CD4-positive, alpha-beta T cell treated with Interleukin-6 for 4 hours (primary cell): ENCODE measurements at regions not wholly inside any gene's neighbourhood (a gene's known extent, or its start where the extent isn't known, plus 50 kb on each side); places are given as distances from the start of the nearest gene placed in this dataset.
"Not testable (repeated sequence)": the region's sequence is repeated elsewhere in the genome, so short reads cannot be mapped to it uniquely, and the experiment has no call there.

Experiments used
- DNase-seq: peaks from one replicate; pipeline ENCODE4 v3.0.0-alpha.2; 2020; ENCODE audit warnings: mixed read lengths

DNA sequence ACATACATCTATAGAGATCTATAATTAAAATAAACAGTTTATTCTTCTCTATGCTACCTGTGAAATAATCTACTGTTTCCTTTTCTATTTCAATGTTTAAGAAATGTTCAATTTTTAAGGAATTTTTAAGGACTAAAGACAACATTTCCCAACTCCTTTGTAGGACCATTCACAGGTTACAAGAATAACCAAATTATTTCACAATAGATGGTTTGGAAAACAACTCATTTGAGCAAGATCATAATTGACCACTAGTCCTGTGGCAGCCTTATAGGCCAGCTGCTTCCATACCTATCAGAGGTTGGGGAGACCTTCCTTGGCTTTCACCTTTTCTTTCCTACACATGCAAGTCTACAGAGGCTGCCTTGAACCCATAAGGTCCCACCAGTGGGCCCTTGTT lies 193.7 kb downstream of the TTC39B start:
- DNase-seq = no peak

- DNase-seq = no peak
These were observed 195.9 kb downstream of the TTC39B start for GRCh38 chr9:15111071-15111470.

DNA sequence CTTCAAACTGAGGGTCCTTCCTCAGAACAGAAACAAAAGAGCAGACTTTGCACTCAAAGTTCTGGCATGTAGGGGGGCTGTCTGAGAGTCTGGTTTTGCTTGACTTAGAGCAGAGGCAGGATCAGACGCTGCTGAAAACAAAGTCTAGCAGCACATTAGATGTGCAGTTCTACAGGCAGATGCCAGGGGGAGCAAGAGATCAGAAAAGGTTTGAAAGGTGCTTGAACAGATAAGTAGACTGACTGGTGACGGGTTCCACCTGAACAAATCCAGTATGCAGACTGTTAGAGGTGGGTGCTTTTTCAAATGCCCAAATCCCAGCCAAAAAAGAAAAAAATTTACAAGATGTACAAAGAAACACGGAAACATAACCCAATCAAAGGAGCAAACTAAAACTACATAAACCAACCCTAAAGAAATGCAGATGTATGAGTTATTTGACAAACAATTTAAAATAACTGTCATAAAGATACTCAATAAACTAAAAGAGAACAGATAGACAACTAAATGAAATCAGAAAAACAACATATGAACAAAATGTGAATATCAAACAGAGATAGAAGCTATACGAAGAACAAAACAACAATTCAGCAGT lies 194.7 kb upstream of the FREM1 start:
- peak; percentile 55 for DNase-seq

- no peak for DNase-seq
These were observed 193.1 kb upstream of the FREM1 start for GRCh38 chr9:15103290-15103689.

- DNase-seq = no peak
These were observed 190.9 kb upstream of the FREM1 start for GRCh38 chr9:15101095-15101494.

DNA sequence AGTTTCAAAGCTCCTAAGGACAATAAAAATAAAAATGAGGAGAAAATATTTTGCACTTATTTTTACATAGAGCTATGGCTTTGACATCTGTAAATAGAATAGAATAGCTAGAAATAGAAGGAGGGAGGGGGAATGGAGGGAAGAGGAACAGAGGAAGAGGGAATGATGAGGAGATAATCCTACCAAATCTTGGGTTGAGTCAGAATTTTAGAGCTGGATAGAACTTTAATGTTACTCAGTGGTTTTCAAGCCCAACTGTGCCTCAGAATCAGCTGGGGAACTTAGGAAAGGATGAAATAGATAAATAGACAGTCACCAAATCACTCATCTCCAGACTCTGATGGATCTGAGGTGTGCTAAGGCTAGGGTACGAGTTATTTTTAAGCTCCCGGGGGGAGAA lies 190.3 kb upstream of the FREM1 start:
- DNase-seq = no peak

- no peak for DNase-seq
These were observed 186.7 kb upstream of the FREM1 start for GRCh38 chr9:15096972-15097371.

GRCh38 chr9:15086778-15087324 lies 176.6 kb upstream of the FREM1 start:
- no peak for DNase-seq

- DNase-seq = no peak
These were observed 176.0 kb upstream of the FREM1 start for GRCh38 chr9:15086156-15086763.

DNA sequence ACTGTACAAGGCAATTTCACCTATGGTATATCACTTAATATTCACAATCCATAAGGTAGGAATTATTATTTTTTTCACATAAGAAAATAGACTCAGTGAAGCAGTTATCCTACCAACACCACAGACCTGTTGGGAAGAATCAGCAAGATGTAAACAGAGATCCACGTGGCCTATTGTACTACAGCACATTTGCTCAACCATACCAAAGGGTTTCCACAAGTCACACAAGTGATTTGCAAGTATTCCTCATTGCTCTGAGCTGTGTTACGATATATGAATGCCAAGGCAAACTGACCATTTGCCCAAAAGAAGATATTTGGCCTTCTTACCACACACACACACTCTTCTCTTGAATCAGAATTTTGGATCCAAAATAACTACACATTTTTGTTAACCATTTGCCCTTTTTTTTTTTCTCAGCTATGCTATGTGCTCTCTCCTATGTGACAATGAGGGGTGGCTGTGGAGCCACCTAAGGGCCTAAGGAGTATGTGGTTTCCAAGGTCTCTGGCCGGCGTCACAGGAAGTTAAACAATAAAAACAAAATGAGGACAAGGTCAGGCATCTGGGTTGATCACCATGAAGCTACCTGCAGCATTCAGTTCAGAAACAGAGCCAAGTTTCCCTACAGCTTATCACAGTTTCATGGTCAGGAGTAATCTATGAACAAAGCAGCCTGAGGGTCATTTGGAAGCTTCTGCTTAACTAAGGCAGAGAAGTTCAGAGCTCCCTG lies 171.0 kb upstream of the FREM1 start:
- no peak for DNase-seq

DNA sequence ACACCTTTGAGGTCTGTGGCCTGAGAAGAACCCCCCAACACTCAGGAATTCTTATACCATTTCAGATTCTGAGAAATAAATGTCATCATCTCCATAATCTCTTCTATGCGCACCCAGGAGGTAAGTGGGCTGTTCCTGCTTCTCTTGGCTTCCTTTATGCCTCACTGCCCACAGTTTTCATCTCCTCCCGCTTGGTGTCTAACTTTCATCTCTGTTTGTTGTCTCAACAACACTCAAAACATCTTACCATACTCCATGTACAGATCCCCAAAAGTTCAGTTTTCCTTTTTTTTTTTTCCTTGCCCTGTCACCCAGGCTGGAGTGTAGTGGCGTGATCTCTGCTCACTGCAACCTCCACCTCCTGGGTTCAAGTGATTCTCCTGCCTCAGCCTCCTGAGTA lies 170.2 kb upstream of the FREM1 start:
- DNase-seq = no peak

GRCh38 chr9:15079989-15080388 lies 169.8 kb upstream of the FREM1 start:
- no peak for DNase-seq

- no peak for DNase-seq
These were observed 167.9 kb upstream of the FREM1 start for GRCh38 chr9:15077946-15078729.

DNA sequence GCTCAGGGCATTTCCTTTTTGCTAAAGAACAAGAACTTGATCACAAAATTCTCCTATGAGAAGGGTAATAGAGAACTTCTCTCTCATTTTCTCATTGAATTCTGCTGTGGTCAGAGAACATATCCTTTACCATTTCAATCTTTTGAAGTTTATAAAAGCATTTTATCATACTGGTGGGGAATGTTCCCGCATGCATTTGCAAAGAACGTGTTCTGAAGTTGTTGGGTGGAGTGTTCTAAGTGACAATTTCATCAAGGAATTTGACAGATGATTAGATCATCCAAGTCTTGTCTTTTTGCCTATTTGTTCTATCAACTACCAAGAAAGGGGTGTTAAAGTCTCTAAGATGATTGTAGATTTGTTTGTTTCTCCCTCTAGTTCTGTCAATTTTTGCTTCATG lies 163.4 kb upstream of the FREM1 start:
- DNase-seq = no peak

DNA sequence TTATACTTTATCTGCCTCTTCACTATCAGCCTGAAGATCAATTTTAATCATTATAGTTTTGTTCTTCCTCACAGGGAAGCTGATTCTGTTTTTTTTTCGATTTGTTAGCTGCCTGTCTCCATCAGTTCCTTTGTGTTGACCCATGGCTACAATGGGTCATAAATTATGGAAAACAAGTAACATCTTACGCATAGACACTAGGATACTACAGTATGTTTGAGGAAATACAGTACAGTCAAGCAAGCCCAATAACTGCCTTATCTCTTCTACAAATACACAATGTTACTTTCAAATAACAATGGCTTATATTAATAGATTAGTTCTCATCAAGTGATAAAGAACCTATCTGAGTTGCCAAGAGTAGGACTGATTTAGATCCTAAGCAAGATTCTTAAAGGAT lies 160.5 kb upstream of the FREM1 start:
- no peak for DNase-seq

GRCh38 chr9:15069106-15069505 lies 158.9 kb upstream of the FREM1 start:
- DNase-seq = no peak

DNA sequence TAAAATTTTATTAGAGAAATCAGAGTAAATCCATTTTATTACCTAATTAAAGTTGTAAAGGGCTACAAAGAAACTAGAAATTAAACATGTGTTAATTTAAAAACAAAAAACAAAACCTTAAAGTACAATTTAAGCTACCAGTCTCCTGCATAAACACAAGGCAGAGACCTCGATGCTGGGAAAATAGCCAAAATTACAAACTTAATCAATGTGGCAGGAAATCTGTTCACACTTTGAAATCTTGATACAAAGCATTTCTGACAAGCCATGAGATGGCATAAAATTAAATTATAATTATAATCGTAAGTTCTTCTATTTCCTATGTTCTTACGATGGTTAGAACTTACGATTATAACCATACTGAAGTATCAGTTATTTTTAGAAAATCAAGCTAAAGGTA lies 158.0 kb upstream of the FREM1 start:
- no peak for DNase-seq

DNA sequence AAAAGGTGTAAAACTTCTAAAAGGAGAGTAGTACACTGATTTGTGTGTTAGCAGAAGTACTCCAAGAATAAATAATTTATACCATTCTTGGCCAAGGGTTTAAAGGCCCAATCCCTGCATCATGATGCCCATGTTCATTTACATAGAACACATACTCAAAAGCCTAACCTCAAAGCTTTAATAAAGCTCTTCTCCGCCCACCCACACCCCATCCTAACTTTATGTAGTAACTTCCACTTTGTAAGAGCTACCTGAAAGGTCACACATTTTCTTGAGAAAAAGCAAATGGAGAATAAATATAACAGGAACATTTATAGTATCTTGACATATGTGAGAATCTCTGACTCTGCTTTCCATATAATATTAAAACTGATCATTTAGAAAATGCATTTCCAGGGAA lies 148.8 kb upstream of the FREM1 start:
- DNase-seq = no peak

DNA sequence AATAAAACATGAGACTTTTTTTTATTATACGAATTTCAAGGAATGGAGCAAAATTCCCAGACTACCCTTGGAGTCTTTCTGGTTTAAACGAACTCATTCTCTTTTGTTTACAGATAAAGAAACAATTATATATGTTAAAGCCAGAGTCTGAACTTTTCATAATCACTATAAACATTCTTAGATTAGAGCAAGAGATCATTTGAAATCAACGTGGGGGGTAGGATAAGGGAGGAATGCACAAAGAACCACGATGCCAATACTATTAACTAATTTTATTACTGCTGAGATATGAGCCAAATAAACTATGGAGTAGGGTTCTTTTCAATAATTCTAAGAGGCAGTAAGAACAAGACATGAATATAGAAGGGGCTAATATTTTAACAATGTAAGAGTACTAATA lies 148.0 kb upstream of the FREM1 start:
- no peak for DNase-seq

DNA sequence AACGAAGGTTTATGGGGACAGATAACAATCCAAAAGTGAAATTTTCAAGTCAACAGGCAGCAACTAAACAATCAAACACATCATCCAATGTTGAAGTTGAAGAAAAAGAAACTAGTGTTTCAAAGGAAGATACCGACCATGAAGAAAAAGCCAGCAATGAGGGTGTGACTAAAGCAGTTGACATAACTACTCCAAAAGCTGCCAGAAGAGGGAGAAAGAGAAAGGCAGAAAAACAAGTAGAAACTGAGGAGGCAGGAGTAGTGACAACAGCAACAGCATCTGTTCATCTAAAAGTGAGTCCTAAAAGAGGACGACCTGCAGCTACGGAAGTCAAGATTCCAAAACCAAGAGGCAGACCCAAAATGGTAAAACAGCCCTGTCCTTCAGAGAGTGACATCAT lies 145.1 kb upstream of the FREM1 start:
- DNase-seq = not testable (repeated sequence)

DNA sequence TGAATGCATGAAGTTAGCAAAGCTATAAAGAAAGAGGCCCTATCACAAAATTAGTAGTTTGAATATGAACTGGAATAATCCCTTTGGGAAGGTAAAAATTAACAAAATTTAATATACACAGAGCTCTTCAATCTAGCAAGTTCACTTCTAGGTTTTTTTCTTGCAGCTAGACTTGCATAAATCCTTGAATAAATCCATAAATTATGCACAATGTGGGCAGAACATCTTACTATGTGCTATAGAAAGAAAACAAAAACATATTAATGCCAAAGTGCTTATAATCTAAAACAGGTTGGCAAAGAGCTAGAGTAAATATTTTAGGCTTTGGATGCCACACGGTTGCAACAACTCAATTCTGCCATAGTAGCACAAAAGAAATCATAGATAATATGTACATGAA lies 138.5 kb upstream of the FREM1 start:
- DNase-seq = no peak

- no peak for DNase-seq
These were observed 136.9 kb upstream of the FREM1 start for GRCh38 chr9:15047028-15047551.

GRCh38 chr9:15033316-15033715 lies 123.1 kb upstream of the FREM1 start:
- no peak for DNase-seq
